ENCODE measurements at regions not wholly inside any gene's neighbourhood (a gene's known extent, or its start where the extent isn't known, plus 50 kb on each side); places are given as distances from the start of the nearest gene placed in this dataset.

GRCh38 chr3:195003006-195003892 is 267.7 kb downstream of the XXYLT1 start:
- no peaks in the 10 kb centered on the region for H3K36me3 ChIP-seq
- peak; percentile 24 to 55 for DNase-seq
- H3K4me3 ChIP-seq = no peak overlapping the region
- peak; percentile 71 to 80 for ATAC-seq
- intact Hi-C loops (cut with DNase I; ENCODE audit: low total_unique reads) = loop anchor here (5.0 kb wide), 1 partner anchor 321 kb away; no protein-coding TSS in a partner anchor
- in situ Hi-C loops (cut with MboI; ENCODE audit: low sequenced_read_pairs in 4 of 4) = loop anchor here in 1 of 4 donors (25.0 kb wide), 1 partner anchor 259 kb away; the partner anchor contains the start of gene XXYLT1
- H3K4me1 ChIP-seq = peaks cover 22% of the 10 kb centered on the region in 2 donors
- no peaks in the 10 kb centered on the region for H3K27me3 ChIP-seq
- TF ChIP-seq POLR2A (IDR thresholded peaks at IDR 0.05) = no peak
- no peak for TF ChIP-seq CTCF (IDR thresholded peaks at IDR 0.05 in 4 of 5, conservative IDR thresholded peaks at IDR 0.05 in 1 of 5)
- H3K9me3 ChIP-seq = no peaks in the 10 kb centered on the region
- H3K27ac ChIP-seq = peak overlapping the region; percentile 25 to 52 (median 39)

DNA sequence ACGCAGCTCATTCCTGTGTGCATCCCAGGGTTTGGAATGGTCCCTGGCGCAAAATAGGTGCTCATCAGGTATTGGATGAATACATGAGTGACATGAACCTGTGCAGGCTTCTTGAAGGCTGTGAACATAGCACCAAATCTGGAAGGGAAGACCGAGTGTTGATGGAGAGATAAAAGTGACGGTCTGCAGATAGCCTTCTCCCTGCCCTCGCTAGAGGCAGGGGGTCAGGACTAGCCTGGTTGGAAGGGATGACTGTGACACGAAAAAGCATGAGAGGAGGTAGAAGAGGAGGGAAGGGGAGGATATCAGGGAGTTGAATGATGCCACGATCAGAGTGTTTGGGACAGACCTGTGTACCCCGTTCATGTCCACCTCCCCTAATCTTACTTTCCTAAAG is 267.1 kb downstream of the XXYLT1 start:
- no peaks in the 10 kb centered on the region for H3K9me3 ChIP-seq
- H3K4me1 ChIP-seq = peaks cover 22% of the 10 kb centered on the region in 2 donors
- intact Hi-C loops (cut with DNase I; ENCODE audit: low total_unique reads) = loop anchor here (5.0 kb wide), 1 partner anchor 322 kb away; no protein-coding TSS in a partner anchor
- ATAC-seq (no peak), DNase-seq (no peak)
- no peaks in the 10 kb centered on the region for H3K27me3 ChIP-seq
- H3K4me3 ChIP-seq = no peak overlapping the region
- no peak for TF ChIP-seq POLR2A (IDR thresholded peaks at IDR 0.05)
- no peak for TF ChIP-seq CTCF (IDR thresholded peaks at IDR 0.05 in 4 of 5, conservative IDR thresholded peaks at IDR 0.05 in 1 of 5)
- no peaks in the 10 kb centered on the region for H3K36me3 ChIP-seq
- no peak overlapping the region for H3K27ac ChIP-seq
- in situ Hi-C loops (cut with MboI; ENCODE audit: low sequenced_read_pairs in 4 of 4) = loop anchor here in 1 of 4 donors (25.0 kb wide), 1 partner anchor 258 kb away; the partner anchor contains the start of gene XXYLT1

DNA sequence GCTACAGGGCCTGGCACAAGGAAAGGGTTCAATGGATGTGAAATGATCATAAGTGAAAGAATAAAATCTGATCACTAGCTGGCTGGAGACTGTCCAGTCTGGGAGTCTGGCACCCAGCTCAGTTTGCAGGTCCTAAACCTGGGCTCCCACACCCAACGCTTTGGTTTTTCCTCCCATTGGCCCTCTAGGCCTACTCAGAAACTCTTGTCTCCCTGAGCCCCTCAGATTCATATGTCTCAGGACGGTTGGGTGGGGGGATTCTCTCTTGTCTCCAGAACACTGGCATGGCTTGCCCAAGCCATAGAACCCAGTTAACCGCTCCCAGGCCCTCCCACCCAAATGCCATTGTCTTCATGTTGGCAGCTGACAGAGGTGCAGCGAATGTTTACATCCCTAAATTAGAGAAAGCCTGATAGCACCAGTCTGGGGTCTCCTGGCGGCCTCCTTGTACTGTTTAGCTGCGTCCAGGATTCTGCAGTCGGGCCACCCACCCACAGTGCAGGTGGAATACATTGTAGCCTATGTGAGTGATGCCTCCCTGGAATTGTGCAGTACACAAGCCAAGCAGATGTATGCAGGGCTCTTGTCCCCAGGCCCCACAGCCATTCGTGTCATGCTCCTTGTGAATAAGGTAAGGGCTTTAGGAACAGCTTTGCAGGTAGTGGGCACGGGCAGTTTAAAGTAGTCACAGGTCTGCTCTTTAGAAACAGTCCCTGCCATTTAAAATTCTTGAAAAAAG is 266.3 kb downstream of the XXYLT1 start:
- Histone ChIP-seq H3K27ac (no peak overlapping the region), H3K4me3 (no peak overlapping the region), H3K27me3 (no peaks in the 10 kb centered on the region), H3K36me3 (no peaks in the 10 kb centered on the region), H3K4me1 (peaks cover 22% of the 10 kb centered on the region in 2 donors), H3K9me3 (no peaks in the 10 kb centered on the region)
- no peak for ATAC-seq
- intact Hi-C loops (cut with DNase I; ENCODE audit: low total_unique reads) (loop anchor here (5.0 kb wide), 1 partner anchor 322 kb away; no protein-coding TSS in a partner anchor), in situ Hi-C loops (cut with MboI; ENCODE audit: low sequenced_read_pairs in 4 of 4) (loop anchor here in 1 of 4 donors (25.0 kb wide), 1 partner anchor 258 kb away; the partner anchor contains the start of gene XXYLT1)
- no peak for DNase-seq
- TF ChIP-seq POLR2A (IDR thresholded peaks at IDR 0.05) (no peak), CTCF (IDR thresholded peaks at IDR 0.05 in 4 of 5, conservative IDR thresholded peaks at IDR 0.05 in 1 of 5) (no peak)

DNA sequence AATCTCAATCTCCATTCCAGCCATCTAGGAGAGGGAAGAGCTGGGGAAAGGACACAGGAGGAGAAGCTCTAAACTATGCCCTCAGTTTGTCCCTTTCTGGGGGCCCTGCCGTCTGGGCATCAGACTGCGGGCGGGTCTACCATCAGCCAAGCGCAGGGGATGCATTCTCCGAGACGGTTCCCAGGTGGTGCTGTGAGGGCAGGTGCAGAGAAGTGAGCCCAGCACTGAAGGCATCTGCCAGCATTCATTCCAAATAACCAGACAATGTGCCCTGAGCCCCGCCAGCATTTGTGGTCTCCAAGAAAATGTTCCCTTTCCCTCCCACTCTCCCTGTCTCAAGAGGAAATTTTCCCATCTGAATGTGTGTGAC is 265.7 kb downstream of the XXYLT1 start:
- Histone ChIP-seq H3K4me3 (no peak overlapping the region), H3K27me3 (no peaks in the 10 kb centered on the region), H3K27ac (no peak overlapping the region), H3K36me3 (no peaks in the 10 kb centered on the region), H3K9me3 (no peaks in the 10 kb centered on the region), H3K4me1 (peaks cover 22% of the 10 kb centered on the region in 2 donors)
- in situ Hi-C loops (cut with MboI; ENCODE audit: low sequenced_read_pairs in 4 of 4) (loop anchor here in 1 of 4 donors (25.0 kb wide), 1 partner anchor 257 kb away; the partner anchor contains the start of gene XXYLT1), intact Hi-C loops (cut with DNase I; ENCODE audit: low total_unique reads) (no loop called here)
- TF ChIP-seq POLR2A (IDR thresholded peaks at IDR 0.05) (no peak), CTCF (IDR thresholded peaks at IDR 0.05 in 4 of 5, conservative IDR thresholded peaks at IDR 0.05 in 1 of 5) (no peak)
- ATAC-seq (no peak), DNase-seq (no peak)

Data from gastrocnemius medialis (tissue), 4 donors.